Peyer's patch (tissue), 4 donors: ENCODE measurements at regions not wholly inside any gene's neighbourhood (a gene's known extent, or its start where the extent isn't known, plus 50 kb on each side); places are given as distances from the start of the nearest gene placed in this dataset.

Source experiments
- CTCF ChIP-seq, 6 experiments: fragments of 450-650 bp in 4 of 6; fragments of 200-600 bp in 2 of 6; sonication (generic) in 1 of 6; IDR thresholded peaks; one replicate each; pipeline ENCODE4 v1.5.1; 2017 to 2019; ENCODE audit warnings: antibody characterized with exemption in 6 of 6, mild to moderate bottlenecking in 3 of 6, moderate library complexity in 1 of 6
- POLR2A ChIP-seq, 2 donors: fragments of 450-650 bp; IDR thresholded peaks; one replicate each; pipeline ENCODE4 v1.5.1; 2017; ENCODE audit warnings: antibody characterized with exemption in 2 of 2, mild to moderate bottlenecking in 2 of 2, moderate library complexity in 2 of 2

DNA sequence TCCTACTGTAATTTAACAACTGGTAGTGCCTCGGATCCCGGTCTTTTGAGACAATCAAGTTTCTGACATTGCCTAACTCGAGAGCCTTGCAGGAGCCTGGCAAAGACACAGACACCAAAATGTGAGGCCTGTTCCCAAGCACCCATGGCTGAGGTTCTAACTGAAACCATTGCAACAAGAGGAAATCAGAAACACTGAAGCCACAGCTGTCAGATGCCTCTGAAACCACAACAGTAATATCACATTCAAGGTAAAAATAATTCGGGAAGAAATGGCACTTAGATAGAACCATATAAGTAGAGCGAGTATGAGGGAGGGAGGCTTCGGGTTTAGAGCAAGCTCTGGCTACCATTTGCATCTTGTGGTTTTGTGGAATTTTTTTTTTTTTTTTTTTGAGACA lies 285.9 kb downstream of the FBXO15 start:
- TF ChIP-seq CTCF (IDR thresholded peaks at IDR 0.05): no peak
- no peak for TF ChIP-seq POLR2A (IDR thresholded peaks at IDR 0.05)
